GM12801 (cell line): ENCODE measurements at regions not wholly inside any gene's neighbourhood (a gene's known extent, or its start where the extent isn't known, plus 50 kb on each side); places are given as distances from the start of the nearest gene placed in this dataset.

Source experiments
- TF ChIP-seq, protein P1 (sequence below): IDR thresholded peaks from one replicate; pipeline ENCODE4 v1.5.1; 2011; ENCODE audit warnings: control low read depth; ENCODE audit not compliant: insufficient read length; ENCODE audit errors: extremely low read depth

DNA sequence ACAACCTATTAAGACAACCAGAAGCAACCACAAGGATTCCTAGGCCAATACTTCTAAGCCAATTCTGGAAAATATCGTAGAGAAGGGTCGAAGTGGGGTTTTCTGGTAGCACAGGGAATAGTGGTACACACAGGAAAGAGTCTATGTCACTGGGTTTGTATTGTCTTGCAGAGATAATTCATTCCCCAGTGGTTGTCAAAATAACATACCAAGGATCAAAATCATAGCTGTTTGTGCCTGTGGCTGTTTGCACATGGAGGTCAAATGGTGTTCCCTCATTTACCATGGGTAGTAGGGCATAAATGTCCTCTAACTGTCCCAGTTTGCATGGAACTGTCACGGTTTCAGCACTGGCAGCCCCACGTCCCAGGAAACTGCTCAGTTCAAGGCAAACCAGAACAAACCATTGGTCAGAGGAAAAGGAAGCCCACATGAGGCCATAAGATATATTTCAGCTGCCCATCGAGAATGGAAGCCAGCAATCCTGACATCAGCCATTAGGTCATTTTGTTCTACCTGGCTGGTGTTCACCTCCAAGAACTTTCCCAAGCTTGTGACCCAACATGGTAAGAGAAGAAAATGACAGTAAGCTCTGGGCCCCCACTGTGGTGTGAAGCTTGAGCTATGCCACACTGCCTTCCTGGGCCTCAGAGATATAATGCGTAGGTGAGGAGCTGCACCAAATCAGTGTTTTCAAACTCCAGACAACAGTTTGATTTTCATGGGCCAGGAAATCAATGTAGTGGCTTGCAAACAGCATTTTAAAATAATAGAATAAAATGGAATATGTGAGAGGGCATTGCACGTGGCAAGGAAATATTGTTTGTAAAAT lies 53.9 kb upstream of the NFE2L3 start:
- TF ChIP-seq, protein P1, sequence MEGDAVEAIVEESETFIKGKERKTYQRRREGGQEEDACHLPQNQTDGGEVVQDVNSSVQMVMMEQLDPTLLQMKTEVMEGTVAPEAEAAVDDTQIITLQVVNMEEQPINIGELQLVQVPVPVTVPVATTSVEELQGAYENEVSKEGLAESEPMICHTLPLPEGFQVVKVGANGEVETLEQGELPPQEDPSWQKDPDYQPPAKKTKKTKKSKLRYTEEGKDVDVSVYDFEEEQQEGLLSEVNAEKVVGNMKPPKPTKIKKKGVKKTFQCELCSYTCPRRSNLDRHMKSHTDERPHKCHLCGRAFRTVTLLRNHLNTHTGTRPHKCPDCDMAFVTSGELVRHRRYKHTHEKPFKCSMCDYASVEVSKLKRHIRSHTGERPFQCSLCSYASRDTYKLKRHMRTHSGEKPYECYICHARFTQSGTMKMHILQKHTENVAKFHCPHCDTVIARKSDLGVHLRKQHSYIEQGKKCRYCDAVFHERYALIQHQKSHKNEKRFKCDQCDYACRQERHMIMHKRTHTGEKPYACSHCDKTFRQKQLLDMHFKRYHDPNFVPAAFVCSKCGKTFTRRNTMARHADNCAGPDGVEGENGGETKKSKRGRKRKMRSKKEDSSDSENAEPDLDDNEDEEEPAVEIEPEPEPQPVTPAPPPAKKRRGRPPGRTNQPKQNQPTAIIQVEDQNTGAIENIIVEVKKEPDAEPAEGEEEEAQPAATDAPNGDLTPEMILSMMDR: no peak

DNA sequence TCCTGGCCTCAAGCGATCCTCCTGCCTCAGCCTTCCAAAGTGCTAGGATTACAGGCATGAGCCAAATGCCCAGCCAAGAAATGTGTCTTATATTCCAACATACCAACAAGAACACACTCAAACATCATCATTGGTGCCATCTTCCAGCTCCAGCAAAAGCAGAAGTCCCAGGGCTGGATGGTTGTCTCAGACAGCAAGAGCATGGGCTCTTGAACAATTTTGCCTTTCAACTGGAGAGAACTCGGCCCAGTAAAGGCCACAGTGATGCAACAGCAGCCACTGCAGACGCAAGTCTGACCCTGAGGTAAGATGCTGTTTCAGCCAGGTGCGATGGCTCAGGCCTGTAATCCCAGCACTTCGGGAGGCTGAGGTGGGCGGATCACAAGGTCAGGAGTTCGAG lies 52.8 kb upstream of the NFE2L3 start:
- TF ChIP-seq, protein P1: no peak

DNA sequence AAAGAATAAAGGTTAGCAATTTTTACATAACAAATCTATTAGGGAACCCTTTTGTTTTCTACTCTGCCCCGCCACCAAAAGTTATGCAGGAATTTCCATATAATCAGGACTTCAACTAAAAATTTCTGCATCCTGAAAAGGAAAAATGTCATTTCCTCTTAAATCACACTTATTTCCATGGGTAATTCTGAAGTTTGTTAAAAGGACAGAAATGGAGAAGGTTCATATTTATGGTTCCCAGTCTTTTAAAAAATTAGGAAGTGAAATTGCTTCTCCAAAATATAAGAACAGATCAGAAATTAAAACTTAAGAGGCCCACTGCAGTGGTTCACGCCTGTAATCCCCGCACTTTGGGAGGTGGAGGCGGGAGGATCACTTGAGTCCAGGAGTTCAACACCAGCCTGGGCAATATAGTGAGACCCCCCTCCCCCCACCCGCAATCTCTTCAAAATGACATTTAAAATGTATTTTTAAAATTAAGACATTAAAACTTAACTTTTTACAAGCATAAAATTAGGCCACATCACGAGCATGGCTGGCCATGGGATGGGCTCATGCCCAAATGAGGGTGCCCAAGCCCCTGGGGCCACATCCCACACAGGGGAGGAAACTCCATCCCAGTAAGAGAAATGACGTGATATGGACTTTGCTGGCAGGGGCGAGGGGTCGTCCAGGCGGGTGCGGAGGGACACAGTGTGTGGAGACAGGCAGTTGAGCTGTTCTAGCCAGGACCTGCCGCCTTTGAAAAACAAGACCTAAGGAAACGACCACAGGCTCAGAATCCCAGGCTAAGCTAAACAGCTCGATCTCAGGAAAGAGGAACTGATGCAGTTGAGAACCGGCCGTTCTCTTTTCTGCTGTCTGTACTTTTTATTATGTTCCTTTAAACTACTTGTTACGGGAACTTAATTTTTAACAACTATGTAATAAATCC lies 51.3 kb upstream of the NFE2L3 start:
- TF ChIP-seq, protein P1: no peak

DNA sequence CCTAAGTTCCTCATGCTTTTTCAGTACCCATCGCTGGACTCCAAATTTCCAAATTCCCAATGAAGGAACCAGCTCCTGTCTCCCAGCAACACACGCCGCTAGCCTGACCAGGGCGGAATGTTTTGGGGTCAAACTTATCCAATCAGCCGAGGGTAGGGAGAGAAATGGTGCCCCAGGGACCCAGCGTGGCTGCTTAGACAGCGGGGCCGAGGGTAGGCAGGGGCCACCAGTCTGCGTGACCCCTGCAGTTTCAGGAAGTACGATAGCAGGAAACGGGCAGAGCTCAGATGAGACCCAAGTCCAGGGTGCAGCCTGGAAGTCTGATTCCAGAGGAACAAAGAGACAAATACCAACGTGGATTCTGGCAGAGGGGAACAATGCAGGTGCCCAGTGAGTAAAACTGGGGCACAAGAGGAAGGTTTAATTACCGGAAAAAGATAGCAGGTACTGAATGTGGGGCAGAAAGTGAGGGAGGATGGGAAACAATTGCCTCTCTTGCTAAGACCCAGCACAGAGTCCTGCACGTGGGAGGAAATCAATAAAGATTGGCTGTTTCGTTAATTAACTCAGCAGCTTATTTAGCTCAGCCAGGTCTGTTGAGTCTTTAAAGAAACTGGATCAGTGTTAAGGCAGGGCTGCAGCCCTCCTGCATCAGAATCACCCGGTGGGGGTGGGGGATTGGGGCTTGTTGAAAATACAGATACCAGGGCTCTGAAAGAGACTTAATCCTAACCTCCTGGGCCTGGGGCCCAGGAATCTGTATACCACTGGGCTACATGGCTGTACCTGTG lies 50.4 kb upstream of the NFE2L3 start:
- TF ChIP-seq, protein P1: no peak

DNA sequence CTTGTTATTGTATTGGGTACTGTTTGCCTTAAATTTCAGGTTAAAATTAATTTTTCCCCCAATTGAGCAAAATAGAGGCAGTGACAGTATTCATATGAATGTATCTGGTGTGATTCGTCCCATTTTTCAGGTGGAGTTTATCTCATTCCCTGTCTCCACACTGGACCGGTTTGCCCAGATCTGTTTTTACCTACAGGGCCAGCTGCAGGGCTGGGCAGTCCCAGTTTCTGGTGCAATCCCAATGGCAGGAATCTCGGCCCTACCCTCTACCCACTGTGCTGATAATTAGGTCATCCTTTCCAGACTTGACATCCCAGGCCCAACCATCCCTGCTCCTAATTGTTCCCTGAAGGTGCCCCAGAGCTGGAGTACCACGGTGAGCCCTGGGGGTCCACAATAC lies 49.8 kb upstream of the NFE2L3 start:
- TF ChIP-seq, protein P1: no peak
